Fibroblast of pulmonary artery (primary cell): ENCODE measurements at regions not wholly inside any gene's neighbourhood (a gene's known extent, or its start where the extent isn't known, plus 50 kb on each side); places are given as distances from the start of the nearest gene placed in this dataset.

Experiments used
- DNase-seq: peaks from one replicate; pipeline ENCODE4 v3.0.0-alpha.2; 2010; ENCODE audit warnings: low read depth
- H3K4me3 ChIP-seq: replicated peaks from 2 replicates; pipeline ENCODE4 v1.5.1; 2011; ENCODE audit warnings: low read depth, mild to moderate bottlenecking, control low read depth, low read length, moderate library complexity
- TF ChIP-seq, protein P1 (sequence below): IDR thresholded peaks from 2 replicates; pipeline ENCODE4 v1.5.1; 2011; ENCODE audit warnings: mild to moderate bottlenecking, control low read depth, low read length, inconsistent platforms; ENCODE audit errors: missing control alignments

- DNase-seq: no peak
- no peak overlapping the region for H3K4me3 ChIP-seq
- TF ChIP-seq, protein P1, sequence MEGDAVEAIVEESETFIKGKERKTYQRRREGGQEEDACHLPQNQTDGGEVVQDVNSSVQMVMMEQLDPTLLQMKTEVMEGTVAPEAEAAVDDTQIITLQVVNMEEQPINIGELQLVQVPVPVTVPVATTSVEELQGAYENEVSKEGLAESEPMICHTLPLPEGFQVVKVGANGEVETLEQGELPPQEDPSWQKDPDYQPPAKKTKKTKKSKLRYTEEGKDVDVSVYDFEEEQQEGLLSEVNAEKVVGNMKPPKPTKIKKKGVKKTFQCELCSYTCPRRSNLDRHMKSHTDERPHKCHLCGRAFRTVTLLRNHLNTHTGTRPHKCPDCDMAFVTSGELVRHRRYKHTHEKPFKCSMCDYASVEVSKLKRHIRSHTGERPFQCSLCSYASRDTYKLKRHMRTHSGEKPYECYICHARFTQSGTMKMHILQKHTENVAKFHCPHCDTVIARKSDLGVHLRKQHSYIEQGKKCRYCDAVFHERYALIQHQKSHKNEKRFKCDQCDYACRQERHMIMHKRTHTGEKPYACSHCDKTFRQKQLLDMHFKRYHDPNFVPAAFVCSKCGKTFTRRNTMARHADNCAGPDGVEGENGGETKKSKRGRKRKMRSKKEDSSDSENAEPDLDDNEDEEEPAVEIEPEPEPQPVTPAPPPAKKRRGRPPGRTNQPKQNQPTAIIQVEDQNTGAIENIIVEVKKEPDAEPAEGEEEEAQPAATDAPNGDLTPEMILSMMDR: no peak
These were observed 106.9 kb upstream of the SLC8A1 start for GRCh38 chr2:40558761-40559160.

DNA sequence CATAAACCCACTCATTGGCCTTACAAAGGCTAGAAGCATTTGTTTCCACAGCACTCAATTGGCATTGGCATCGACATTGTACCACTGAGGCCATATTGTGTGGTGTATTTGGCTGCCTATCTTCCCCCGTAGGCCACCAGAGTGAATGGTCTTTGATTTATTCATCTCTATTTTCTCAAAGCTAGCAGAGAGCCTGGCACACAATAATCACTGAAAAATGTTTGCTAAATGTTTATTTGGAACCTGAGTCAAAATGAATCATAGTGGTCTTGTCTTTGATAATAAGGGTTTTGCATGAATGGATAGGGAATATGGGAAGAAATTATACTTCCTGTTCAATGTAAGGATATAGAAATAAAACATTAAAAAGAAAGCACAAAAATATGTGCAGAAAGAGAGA lies 107.3 kb upstream of the SLC8A1 start:
- H3K4me3 ChIP-seq: no peak overlapping the region
- TF ChIP-seq, protein P1: no peak
- DNase-seq: no peak

DNA sequence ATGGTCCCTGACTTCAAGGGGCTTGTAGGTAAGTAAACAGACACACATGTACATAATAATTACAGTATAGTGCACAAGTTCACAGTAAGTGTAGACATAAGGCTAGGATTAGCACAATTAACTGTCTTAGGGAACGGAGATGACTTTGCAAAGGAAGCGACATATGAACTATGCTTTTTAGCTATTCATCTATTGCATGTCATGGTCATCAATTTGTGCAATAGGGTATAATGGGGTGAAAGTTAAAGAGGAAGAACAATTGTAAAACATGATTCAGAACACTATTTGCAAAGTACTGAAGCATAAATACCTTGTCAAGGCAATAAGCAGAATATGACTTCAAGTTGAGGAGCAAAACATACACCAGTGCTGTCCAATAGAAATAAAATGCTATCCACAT lies 112.3 kb upstream of the SLC8A1 start:
- TF ChIP-seq, protein P1: no peak
- no peak for DNase-seq
- H3K4me3 ChIP-seq: no peak overlapping the region

DNA sequence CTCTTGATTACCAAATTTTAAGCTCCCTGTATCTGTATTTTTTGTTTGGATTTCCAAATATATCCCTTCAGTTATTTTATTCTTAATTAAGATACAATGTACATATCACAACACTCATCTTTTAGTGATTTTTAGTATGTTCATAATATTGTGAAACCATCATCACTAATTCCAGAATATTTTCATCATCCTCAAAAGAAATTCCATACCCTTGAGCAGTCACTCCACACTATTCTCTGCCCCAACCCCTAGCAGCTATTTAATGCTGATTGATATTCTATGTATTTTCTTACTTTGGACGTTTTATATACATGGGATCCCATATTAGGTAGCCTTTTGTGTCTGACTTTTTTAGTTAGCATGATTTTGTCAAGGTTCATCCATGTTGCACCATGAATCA lies 127.4 kb upstream of the SLC8A1 start:
- no peak overlapping the region for H3K4me3 ChIP-seq
- DNase-seq: no peak
- TF ChIP-seq, protein P1: no peak

GRCh38 chr2:40584432-40584831 lies 132.5 kb upstream of the SLC8A1 start:
- H3K4me3 ChIP-seq: no peak overlapping the region
- TF ChIP-seq, protein P1: no peak
- no peak for DNase-seq

GRCh38 chr2:40591774-40592173 lies 139.9 kb upstream of the SLC8A1 start:
- TF ChIP-seq, protein P1: no peak
- DNase-seq: no peak
- H3K4me3 ChIP-seq: no peak overlapping the region

DNA sequence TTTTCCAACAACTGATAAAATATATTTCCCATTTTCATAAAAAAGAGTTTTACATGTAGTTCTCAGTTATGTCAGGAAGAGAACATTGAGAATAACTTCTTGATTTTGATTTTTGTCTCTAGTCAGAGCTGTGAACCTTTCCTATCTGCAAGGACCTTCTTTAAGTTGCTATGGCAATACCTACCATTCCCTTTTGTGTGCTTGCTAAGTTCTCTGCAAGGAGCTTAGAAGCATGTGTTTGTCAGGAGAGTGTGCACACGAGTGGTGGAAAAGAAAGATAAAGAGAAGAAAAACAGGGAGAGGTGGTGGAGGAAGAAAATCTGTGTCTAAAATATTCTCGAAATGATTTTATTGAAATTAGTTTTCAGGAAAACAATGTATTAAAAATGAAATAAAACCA lies 140.3 kb upstream of the SLC8A1 start:
- TF ChIP-seq, protein P1: no peak
- DNase-seq: no peak
- H3K4me3 ChIP-seq: no peak overlapping the region
